GM21423 (cell line): ENCODE measurements at regions not wholly inside any gene's neighbourhood (a gene's known extent, or its start where the extent isn't known, plus 50 kb on each side); places are given as distances from the start of the nearest gene placed in this dataset.

ENCODE experiments used
- ATAC-seq: cut with Tn5 transposase; IDR thresholded peaks from one replicate; pipeline ENCODE4 v1.9.1; 2021; ENCODE audit warnings: mild to moderate bottlenecking, moderate library complexity; ENCODE audit not compliant: unreplicated experiment

DNA sequence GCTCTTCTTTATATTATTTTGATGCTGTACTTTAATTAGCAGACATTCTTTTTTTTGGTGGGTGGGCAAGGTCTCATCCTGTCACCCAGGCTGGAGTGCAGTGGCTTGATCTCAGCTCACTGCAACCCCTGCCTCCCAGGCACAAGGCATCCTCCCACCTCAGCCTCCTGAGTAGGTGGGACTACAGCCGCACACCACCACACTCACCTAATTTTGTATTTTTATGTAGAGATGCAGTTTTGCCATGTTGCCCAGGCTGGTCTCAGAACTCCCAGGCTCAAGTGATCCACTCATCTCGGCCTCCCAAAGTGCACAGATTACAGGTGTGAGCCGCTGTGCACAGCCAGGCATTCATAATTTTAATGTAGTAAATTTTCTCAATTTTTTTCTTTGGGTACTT, 608.1 kb downstream of the ZNF385D start:
- ATAC-seq: no peak

DNA sequence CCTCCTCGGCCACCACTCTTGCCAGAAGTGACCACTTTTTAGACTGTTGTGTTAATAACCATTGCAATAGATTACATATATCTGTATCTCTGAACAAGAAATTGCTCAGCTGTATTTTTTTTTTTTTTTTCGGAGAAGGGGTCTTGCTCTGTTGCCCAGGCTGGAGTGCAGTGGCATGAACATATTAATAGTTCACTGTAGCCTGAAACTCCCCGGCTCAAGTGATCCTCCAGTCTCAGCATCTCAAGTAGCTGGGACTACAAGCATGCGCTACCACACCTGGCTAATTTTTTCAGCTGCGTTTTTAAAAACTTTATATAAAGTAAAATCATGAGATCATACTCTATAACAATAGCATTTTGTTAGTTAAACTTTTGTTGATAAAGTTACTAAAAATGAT, 609.0 kb downstream of the ZNF385D start:
- ATAC-seq: no peak

DNA sequence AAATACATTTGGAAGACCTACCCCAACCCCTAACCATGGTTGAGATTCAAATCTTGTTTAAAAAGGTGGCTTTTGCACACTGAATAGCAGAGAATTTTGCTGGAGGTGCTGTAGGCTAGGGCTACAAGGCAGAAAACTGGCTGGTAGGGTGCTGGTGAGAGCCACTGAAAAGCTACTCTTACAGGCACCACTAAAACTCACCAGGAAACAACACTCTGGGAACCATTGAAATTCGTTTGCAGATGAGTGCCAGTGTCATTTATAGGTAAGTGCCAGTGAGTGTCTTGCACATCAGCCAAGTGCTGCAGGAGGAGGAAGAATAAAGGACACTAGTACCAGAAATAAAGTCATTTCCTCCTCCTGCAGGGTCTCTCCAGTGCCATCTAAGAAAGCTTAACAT, 610.2 kb downstream of the ZNF385D start:
- ATAC-seq: no peak

DNA sequence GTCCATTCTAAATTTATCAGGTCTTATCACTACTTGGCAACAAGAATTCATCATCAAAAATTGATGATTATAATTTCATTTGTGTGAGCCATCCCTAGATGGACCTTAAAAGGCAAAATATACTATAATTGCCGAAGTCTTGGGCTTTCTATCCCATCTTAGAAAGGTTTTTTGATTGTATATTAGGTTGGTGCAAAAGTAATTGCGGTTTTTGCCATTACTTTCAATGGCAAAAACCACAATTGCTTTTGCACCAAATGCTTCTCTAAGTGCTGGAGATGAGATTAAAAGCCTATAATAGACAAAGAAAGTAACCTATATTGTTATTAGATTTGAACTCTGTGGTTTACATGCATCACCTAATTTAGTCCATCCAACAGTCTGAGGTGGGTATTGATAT, 612.9 kb downstream of the ZNF385D start:
- no peak for ATAC-seq

DNA sequence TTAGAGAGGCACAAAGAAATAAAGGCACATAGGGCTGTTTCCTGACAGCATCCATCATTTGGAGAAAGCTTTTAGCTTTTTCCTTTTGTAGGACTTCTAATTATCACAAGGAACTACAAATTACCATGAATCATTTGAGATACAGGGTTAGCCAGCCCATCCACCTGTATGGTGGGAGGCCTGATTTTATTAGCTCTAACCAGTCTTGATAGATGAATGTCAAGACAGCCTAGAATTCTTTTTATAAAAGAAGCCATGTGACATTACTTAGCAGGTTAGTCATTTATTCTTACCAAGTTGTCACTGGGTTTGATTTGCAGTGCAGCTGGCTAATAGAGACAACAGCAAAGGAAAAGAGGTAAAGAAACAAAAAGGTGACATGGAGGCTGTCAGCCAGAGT, 618.1 kb downstream of the ZNF385D start:
- ATAC-seq: no peak

DNA sequence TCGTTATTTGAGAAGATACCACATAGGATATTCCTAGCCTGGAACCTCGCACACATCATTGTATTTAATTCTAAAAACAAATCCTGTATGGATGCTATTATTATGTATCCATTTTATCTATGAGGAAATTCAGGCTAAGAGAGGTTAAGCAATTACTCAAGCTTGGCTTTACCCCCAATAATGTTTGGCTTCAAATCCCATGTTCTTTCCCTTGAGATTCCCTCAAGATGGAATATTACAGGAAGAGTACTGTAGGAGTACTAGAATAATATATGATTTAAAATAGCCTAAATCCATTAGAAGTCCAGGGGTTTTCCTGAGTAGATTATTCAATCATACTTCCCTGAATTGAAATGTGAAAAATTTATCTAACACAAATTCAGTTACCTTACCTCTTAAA, 630.2 kb downstream of the ZNF385D start:
- no peak for ATAC-seq

DNA sequence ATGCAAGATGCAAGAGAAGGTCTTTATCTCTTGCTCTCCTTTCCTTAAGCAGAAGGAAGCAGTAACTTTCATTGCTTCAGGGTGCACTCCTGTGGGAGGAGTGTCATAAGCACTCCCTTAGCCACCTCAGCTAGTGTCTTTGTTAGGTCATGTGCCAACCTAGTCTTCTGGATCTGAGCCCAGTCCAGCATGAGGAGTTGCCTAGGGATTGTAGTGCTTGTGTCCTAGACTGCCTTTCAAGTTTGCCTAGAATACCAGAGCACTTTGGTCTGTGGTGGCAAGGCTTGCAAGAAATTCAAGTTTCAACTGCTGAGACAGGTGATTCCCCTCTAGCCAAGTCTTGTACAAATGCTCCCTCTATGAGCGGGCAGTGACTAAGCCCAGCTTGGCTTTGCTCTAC, 633.6 kb downstream of the ZNF385D start:
- ATAC-seq: no peak

DNA sequence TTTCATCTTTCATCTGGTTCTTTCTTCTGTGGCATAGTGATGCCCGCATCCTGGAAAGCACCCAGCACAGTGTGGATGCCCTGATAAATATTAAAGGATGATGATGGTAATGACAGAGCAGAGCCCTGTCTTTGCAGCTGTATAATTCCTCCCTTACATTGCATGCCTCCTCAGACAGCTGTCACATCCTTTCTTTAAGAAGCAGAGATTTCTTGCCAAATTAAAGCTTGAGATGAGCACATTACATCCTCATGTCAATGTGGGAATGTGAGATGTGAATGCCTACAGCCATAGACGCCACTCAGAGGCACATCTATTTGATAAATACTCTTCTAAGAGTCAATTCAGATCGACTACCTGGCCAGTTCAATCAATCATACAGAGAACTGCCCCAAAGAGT, 642.0 kb downstream of the ZNF385D start:
- ATAC-seq: no peak

DNA sequence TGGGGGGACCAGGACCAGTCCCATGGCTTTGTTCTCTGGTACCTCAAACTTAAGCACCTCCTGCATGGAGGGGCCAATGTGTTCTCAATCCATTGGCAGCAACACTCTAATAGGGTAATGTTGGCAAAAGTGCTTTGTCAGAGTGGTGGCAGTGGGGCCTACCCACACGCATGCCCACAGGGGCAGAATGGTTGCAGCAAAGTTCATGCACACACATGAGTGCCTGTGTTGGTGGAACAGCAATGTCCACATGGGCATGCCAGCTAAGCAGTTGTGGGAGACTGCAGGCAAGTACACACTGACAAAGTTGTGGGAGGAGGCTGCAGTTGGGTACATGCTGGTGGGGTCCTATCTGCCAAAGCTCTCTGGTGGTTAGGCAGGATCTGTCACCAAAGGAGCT, 645.2 kb downstream of the ZNF385D start:
- no peak for ATAC-seq

DNA sequence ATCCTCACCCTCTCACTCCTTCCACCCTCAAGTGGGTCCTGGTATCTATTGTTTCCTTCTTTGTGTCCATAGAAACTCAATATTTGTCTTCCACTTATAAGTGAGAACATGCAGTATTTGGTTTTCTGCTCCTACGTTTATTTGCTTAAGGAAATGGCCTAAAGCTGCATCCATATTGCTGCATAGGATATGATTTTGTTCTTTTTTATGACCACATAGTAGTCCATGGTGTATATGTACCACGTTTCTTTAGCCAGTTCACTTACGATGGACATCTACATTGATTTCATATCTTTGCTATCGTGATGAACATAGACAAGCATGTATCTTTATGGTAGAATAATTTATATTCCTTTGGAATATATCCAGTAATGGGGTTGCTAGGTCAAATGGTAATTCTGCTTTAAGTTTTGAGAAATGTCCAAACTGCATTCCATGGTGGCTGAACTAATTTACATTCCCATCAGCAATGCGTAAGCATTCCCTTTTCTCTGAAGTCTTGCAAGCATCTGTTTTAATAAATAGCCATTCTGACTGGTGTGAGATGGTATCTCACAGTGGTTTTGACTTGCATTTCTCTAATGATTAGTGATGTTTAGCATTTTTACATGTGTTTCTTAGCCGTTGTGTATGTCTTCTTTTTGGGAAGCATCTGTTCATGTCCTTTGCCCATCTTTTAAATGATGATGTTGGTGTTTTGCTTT, 650.2 kb downstream of the ZNF385D start:
- no peak for ATAC-seq

DNA sequence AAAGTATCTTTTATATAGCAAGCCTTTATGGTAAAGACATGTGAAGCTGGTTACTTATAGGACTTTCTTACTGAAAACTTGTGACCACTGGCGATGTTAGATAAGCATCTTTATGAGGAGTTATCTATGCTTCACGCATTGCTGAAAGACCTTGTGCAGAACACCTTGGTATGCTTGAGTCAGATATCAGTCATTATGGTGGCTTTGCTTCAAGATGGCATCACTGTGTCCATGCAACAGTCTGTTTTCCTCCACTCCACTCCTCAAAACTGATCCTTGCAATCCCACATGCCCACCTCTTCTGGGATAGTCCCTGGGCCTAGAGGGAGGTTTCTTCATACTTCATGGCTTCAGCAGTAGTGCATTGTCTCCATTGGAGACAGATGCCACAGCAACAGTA, 656.3 kb downstream of the ZNF385D start:
- no peak for ATAC-seq

DNA sequence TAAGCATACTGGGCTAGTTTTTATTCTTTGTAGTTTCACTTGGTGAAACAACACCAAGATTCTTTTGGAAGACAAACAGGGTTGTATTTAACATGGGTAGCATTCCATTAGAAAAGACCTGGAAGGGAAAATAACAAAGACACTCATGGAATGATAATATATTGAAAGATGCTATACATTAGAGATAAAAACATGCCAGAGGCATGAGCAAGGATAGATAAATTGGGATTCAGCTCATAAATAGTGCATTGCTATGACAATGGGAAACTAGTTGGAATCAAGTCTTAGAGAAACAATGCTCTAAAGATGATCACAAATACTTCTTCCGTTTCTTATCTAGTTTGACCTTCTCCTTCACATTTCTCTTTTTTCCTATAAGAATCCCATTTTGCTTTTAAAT, 677.4 kb downstream of the ZNF385D start:
- no peak for ATAC-seq

DNA sequence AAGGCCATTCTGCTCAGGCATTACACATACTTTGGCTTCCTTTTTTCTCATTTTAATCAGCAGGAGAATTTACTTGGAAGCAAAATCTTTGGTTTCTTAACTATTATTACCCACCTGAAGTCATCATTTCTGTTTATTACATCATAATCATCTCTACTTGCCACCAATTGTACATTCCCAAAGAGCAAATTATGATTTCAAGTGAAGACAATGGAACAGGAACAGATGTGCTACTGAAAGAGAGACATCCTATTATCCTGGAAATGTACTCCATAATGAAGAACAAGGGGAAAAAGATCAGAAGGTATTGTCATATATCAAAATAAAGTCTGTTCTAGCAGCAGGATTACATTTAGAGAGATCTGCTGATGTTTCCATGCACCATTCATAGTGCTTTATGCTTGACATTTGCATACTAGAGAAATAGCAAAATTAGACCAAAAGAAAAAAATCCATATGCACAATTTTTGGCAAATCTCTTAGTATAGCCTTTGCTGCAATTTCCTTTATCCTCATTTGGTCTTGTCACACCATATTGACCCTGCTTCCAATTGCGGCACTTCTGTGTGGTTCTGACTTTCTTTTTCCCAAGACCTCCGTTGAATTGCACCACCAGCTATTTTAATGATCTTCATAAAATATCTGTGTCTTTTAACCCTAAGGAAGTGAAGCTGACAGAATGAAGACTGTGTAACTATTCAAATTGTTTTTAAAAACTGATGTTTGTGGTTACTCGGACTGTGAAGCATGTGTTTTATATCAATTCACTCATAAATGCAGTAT, 683.8 kb downstream of the ZNF385D start:
- no peak for ATAC-seq

DNA sequence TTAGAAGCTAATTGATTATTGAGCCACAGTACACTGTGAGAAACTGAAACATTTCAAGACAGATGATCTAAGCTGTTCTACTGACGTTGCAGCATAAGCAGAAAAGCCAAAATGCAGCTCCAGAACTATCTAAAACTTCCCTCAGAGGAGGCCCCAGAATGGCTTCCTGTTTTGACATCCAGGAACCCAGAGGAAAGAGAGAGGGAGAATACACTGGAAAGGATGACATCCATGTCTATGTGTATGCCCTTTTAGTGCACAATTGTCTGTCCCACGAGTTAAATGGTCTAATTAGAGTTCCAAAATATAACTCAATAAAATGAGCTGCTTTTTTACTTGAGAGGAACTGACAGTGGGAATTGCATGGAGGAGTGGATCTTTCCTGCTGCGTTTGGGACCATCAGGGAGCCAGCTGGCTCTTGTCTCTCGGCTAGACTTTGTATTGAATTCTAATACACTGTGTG, 688.1 kb downstream of the ZNF385D start:
- no peak for ATAC-seq

DNA sequence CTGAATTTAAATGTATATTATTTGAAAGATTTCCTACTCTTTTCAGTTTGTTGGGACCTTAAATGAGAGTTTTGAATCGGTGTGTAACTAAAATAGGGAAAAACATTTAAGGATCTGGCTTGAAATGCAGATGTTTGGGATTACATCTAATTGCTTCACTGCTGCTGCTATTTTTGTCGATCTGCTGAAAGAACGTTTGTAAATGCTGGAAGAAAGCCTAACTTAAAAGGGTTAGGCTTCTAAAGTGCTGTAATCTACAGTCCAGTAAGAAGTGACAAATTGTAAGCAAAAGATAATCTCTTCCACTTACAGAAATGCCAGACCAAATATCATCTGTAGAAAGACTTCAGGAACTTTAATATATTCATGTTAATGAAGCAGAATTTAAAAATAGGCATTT, 691.6 kb downstream of the ZNF385D start:
- no peak for ATAC-seq

DNA sequence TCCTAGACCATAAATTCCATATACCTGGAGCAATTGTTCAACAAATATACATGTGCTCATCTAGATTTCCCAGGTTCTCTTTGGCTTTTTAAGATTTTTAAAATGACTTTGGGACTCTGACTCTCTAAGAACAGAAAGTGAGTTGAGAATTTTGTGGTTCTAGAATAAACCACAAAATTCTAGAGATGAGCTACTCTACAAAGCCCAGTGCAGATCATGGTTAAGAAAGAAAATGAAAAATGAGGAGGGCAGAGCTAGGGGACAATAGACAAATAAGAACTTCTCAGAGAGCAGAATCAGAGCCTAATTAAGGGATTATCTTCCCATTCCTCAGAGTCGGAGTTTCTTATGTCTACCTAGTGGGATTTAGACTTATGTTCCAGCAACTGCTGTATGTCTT, 694.7 kb downstream of the ZNF385D start:
- ATAC-seq: no peak

DNA sequence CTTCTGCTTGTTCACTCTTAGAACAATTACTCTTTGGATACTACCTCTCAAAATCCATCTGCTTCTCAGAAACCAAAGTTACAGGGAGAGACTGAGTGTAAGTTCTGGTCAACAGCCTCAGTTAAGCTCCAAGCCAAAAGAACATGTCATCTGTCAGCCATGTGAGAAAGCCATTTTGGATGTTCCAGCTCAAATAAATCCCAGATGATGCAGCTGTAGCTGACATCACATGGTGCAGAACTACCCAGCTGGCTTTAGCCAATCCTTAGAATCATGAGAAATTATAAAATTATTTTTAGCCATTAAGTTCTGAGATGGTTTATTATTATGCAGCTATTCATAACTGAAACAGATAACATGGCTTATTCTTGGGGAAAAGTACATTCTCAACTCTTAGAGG, 696.0 kb downstream of the ZNF385D start:
- no peak for ATAC-seq

DNA sequence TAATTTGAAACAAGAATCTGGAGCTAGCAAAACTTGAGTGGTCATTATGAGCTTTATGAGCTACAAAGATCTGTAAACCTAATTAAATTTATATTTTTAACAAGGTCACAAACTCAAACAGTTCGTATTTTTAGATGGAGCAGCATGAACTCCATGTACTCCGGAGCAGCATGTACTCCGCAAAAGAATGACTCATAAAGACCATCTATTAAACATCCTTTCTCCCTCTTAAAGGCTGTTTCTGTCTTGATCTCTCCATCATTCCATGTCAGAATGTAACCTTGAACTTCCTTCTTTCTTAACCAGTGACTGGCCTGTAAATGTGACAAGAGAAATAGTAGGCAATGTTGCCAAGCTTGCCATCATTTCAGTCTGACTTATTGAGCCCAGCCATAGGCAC, 696.9 kb downstream of the ZNF385D start:
- ATAC-seq: no peak

DNA sequence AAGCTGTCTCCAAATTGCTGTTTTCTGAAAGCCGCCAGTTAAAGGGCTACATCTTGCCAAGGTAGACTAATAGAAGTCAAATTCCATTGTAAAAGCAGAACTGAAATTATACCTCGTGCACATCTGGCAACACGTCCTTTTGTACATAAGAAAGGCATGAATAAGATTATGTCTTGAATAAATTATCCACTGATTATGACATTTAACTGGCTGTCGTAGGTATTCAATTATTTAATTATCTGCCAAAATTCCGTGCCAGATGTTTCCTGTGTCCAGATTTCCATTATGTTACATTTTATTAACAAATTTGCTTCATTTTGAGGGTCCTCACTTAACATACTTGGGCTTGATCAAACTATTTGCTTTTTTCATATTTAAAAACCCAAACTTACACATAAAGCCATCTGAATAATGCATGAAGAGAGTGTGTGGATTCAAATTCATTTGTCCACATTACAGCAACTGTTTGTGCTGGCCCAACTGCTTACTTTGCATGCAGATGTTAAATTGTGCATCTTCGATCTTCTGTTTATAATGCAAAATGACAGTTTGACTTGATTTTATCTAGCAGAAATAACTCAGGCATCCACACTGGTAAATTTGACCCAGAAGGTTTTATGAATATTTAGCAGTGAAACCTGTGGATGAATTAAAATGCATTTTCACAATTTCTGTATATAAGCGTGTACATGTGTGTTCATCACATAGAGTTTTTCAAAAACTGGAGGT, 701.5 kb downstream of the ZNF385D start:
- ATAC-seq: no peak

DNA sequence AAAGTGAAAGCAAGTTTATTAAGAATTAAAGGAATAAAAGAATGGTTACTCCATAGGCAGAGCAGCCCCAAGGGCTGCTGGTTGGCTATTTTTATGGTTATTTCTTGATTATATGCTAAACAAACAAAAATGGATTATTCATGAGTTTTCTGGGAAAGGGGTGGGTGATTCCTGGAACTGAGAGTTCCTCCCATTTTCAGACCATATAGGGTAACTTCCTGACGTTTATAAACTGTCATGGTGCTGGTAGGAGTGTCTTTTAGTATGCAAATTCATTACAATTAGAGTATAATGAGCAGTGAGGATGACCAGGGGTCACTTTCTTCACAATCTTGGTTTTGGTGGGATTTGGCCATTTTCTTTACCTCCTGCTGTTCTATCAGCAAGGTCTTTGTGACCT, 707.9 kb downstream of the ZNF385D start:
- no peak for ATAC-seq

DNA sequence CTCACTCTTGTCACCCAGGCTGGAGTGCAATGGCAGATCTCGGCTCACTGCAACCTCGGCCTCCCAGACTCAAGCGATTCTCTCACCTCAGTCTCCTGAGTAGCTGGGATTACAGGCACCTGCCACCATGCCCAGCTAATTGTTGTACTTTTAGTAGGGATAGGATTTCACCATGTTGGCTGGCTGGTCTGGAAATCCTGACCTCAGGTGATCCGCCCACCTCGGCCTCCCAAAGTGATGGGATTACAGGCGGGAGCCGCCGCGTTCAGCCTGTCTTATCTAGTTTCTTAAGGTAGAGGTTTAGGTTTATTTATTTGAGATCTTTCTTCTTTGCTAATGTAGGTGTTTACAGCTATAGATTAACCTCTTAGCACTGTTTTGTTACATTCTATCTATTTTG, 708.8 kb downstream of the ZNF385D start:
- ATAC-seq: no peak

DNA sequence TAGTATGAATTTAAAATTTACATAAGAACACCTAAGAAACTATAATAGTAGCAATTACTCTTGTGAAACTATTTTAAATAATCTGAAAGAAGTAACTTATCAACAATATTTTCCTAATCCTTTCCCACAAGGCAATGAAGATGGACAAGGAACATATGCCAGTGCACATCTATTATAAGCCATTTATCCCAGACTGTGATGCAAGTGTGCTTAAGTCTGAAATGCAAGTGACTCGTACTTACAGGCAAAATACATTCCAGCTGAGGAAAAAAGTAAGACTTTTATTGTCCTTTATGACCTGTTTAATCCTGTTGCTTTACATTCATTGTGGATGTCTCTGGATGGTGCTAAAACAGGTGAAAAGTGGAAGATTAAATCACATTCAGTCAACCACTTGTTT, 709.4 kb downstream of the ZNF385D start:
- ATAC-seq: no peak
